SK-N-MC (cell line): ENCODE measurements at regions not wholly inside any gene's neighbourhood (a gene's known extent, or its start where the extent isn't known, plus 50 kb on each side); places are given as distances from the start of the nearest gene placed in this dataset.

Source experiments
- DNase-seq: peaks from one replicate; pipeline ENCODE4 v3.0.0-alpha.2; 2011; ENCODE audit warnings: low read depth, low spot score
- H3K27ac ChIP-seq: fragments of 200-600 bp; sonication (generic); 2 replicates; pipeline ENCODE4 v1.5.1; 2016; ENCODE audit warnings: mixed run types
- H3K36me3 ChIP-seq: fragments of 200-600 bp; sonication (generic); 2 replicates; pipeline ENCODE4 v1.6.1; 2017; ENCODE audit warnings: antibody characterized with exemption, low read length, mixed read lengths; ENCODE audit not compliant: insufficient read depth
- H3K4me3 ChIP-seq: fragments of 200-600 bp; sonication (generic); 2 replicates; pipeline ENCODE4 v1.5.1; 2016
- H3K9ac ChIP-seq: fragments of 200-600 bp; sonication (generic); 2 replicates; pipeline ENCODE4 v1.8.0; 2017; ENCODE audit warnings: mixed run types, mixed read lengths; ENCODE audit not compliant: insufficient read length
- H3K9me3 ChIP-seq: fragments of 200-600 bp; sonication (generic); 2 replicates; pipeline ENCODE4 v1.6.1; 2017; ENCODE audit warnings: low read depth, mild to moderate bottlenecking, antibody characterized with exemption, low read length, moderate library complexity, mixed read lengths
- EZH2 ChIP-seq: fragments of 200-600 bp; sonication (generic); IDR thresholded peaks from one replicate; pipeline ENCODE4 v1.6.1; 2017; ENCODE audit warnings: antibody characterized with exemption
- FOXP2 ChIP-seq: optimal IDR thresholded peaks from 2 replicates; pipeline ENCODE3; 2011; ENCODE audit warnings: mild to moderate bottlenecking, moderate library complexity; ENCODE audit not compliant: insufficient read depth; ENCODE audit errors: extremely low read length, control extremely low read depth
- POLR2AphosphoS5 ChIP-seq: IDR thresholded peaks from 2 replicates; pipeline ENCODE4 v1.6.1; 2012; ENCODE audit warnings: mild to moderate bottlenecking, low read depth, low read length, borderline replicate concordance

GRCh38 chr10:10197423-10197822 is 820.2 kb upstream of the CELF2 start:
- H3K27ac ChIP-seq = no peak overlapping the region
- H3K36me3 ChIP-seq = no peaks in the 10 kb centered on the region
- DNase-seq = no peak
- TF ChIP-seq EZH2 (no peak), POLR2AphosphoS5 (no peak), FOXP2 (no peak)
- H3K9me3 ChIP-seq = no peaks in the 10 kb centered on the region
- H3K4me3 ChIP-seq = no peak overlapping the region
- H3K9ac ChIP-seq = no peak overlapping the region

GRCh38 chr10:10198363-10198762 is 819.3 kb upstream of the CELF2 start:
- Histone ChIP-seq H3K9ac (no peak overlapping the region), H3K4me3 (no peak overlapping the region), H3K9me3 (no peaks in the 10 kb centered on the region), H3K36me3 (no peaks in the 10 kb centered on the region), H3K27ac (no peak overlapping the region)
- no peak for DNase-seq
- no peak for TF ChIP-seq FOXP2
- TF ChIP-seq POLR2AphosphoS5 = no peak
- TF ChIP-seq EZH2 = no peak

GRCh38 chr10:10204415-10204814 is 813.3 kb upstream of the CELF2 start:
- Histone ChIP-seq H3K36me3 (no peaks in the 10 kb centered on the region), H3K9ac (no peak overlapping the region), H3K27ac (no peak overlapping the region), H3K9me3 (no peaks in the 10 kb centered on the region), H3K4me3 (no peak overlapping the region)
- DNase-seq = no peak
- no peak for TF ChIP-seq EZH2
- no peak for TF ChIP-seq FOXP2
- TF ChIP-seq POLR2AphosphoS5 = no peak

- Histone ChIP-seq H3K4me3 (no peak overlapping the region), H3K9ac (no peak overlapping the region), H3K27ac (no peak overlapping the region), H3K36me3 (no peaks in the 10 kb centered on the region), H3K9me3 (no peaks in the 10 kb centered on the region)
- DNase-seq = no peak
- TF ChIP-seq FOXP2 = no peak
- no peak for TF ChIP-seq POLR2AphosphoS5
- TF ChIP-seq EZH2 = no peak
Observed at GRCh38 chr10:10205906-10206305, 811.8 kb upstream of the CELF2 start.

- Histone ChIP-seq H3K27ac (no peak overlapping the region), H3K36me3 (no peaks in the 10 kb centered on the region)
- no peak for TF ChIP-seq POLR2AphosphoS5
- TF ChIP-seq FOXP2 = no peak
- TF ChIP-seq EZH2 = no peak
Observed at GRCh38 chr10:10207538-10207937, 810.1 kb upstream of the CELF2 start.

GRCh38 chr10:10208196-10208595 is 809.5 kb upstream of the CELF2 start:
- Histone ChIP-seq H3K9me3 (no peaks in the 10 kb centered on the region), H3K9ac (no peak overlapping the region), H3K27ac (no peak overlapping the region), H3K36me3 (no peaks in the 10 kb centered on the region), H3K4me3 (no peak overlapping the region)
- DNase-seq = no peak
- TF ChIP-seq FOXP2 = no peak
- TF ChIP-seq EZH2 = no peak
- TF ChIP-seq POLR2AphosphoS5 = no peak

More at GRCh38 chr10:10207538-10207937, 810.1 kb upstream of the CELF2 start:
- DNase-seq = no peak
- Histone ChIP-seq H3K9me3 (no peaks in the 10 kb centered on the region), H3K9ac (no peak overlapping the region), H3K4me3 (no peak overlapping the region)

GRCh38 chr10:10209167-10209566 is 808.5 kb upstream of the CELF2 start:
- H3K36me3 ChIP-seq = no peaks in the 10 kb centered on the region
- no peak for TF ChIP-seq EZH2
- TF ChIP-seq POLR2AphosphoS5 = no peak
- TF ChIP-seq FOXP2 = no peak
- no peak overlapping the region for H3K27ac ChIP-seq
- DNase-seq = no peak
- H3K9me3 ChIP-seq = no peaks in the 10 kb centered on the region
- no peak overlapping the region for H3K9ac ChIP-seq
- no peak overlapping the region for H3K4me3 ChIP-seq

- Histone ChIP-seq H3K27ac (no peak overlapping the region), H3K36me3 (no peaks in the 10 kb centered on the region), H3K9me3 (no peaks in the 10 kb centered on the region), H3K9ac (no peak overlapping the region), H3K4me3 (no peak overlapping the region)
- TF ChIP-seq EZH2 (no peak), POLR2AphosphoS5 (no peak)
- DNase-seq = no peak
Observed at GRCh38 chr10:10211409-10211808, 806.3 kb upstream of the CELF2 start.

- H3K9ac ChIP-seq = no peak overlapping the region
- no peak overlapping the region for H3K27ac ChIP-seq
- H3K36me3 ChIP-seq = no peaks in the 10 kb centered on the region
- DNase-seq = no peak
- H3K9me3 ChIP-seq = no peaks in the 10 kb centered on the region
- TF ChIP-seq POLR2AphosphoS5 (no peak), FOXP2 (no peak), EZH2 (no peak)
- H3K4me3 ChIP-seq = no peak overlapping the region
Observed at GRCh38 chr10:10213237-10213636, 804.4 kb upstream of the CELF2 start.

GRCh38 chr10:10222304-10222841 is 795.3 kb upstream of the CELF2 start:
- no peaks in the 10 kb centered on the region for H3K9me3 ChIP-seq
- TF ChIP-seq POLR2AphosphoS5 (no peak), FOXP2 (no peak), EZH2 (no peak)
- H3K9ac ChIP-seq = no peak overlapping the region
- H3K27ac ChIP-seq = no peak overlapping the region
- DNase-seq = no peak
- H3K36me3 ChIP-seq = no peaks in the 10 kb centered on the region
- H3K4me3 ChIP-seq = no peak overlapping the region
